ENCODE measurements at regions not wholly inside any gene's neighbourhood (a gene's known extent, or its start where the extent isn't known, plus 50 kb on each side); places are given as distances from the start of the nearest gene placed in this dataset.
A peak's percentile ranks its signal among the peaks of the same experiment; 100 is the strongest.

DNA sequence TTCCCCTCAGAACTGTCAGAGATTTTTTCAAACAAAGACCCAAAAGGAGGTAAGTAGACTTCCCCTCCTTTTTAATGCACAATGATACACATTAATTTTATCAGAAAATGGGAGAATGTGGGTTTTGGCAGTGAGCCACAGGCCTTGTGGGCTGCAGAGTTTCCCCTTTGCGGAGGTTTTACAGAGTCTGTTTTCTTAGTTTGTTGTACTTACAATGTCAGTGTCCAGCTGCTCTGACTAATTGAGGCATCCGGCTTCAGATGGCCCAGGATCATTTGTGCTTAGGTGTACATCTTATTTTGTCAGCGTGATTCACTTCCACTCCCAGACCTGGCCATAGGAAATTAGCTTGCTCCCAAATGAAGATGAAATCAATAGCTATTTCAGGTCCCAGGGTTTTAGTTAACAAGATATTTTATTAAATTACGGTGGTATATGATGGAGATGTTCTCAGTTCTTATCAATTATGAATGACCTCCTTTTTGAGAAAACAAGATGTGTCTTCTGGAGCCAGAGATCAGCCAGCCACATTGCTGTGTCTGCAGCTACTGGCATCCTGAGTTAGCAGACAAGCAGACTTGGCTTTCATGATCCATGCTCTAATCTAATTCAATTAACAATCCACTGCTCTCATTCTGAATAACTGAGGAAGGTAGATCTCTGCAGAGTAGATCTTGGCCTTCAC is 1086.6 kb upstream of the SORCS1 start:
- WGBS (ENCODE audit: insufficient coverage) = 0% methylated on average over 3 of the region's 4 CpGs
- ChIA-PET CTCF (interaction anchor here (0.7 kb wide), 1 partner anchor 21 kb away, joined by 3 read pairs; no protein-coding TSS in a partner anchor), POLR2A (no interaction called here)
- Histone ChIP-seq H3K9me3 (ENCODE audit: control extremely low read depth in 1 of 5, control insufficient read depth in 4 of 5, insufficient read depth in 2 of 5, low read depth in 1 of 5, low read length in 4 of 5) (peaks cover 0 to 23% (median 2%) of the 10 kb centered on the region in 5 experiments), H3K27me3 (replicated peaks in 2 of 5; ENCODE audit: control insufficient read depth in 4 of 5, insufficient read depth in 5 of 5, low read length in 4 of 5) (no peaks in the 10 kb centered on the region), H3K4me1 (ENCODE audit: control extremely low read depth in 1 of 4, control insufficient read depth in 4 of 4, insufficient read depth in 4 of 4, low read length in 3 of 4) (peaks cover 0 to 16% (median 5%) of the 10 kb centered on the region in 4 experiments), H3K27ac (ENCODE audit: insufficient read depth in 1 of 2, low read depth in 1 of 2, low read length in 2 of 2, poor library complexity in 1 of 2, severe bottlenecking in 2 of 2) (no peak overlapping the region), H3K36me3 (ENCODE audit: control insufficient read depth in 4 of 4, insufficient read depth in 4 of 4, low read length in 3 of 4) (no peaks in the 10 kb centered on the region), H3K4me3 (ENCODE audit: control insufficient read depth in 1 of 7, extremely low read depth in 1 of 7, insufficient read depth in 4 of 7, low read depth in 2 of 7, low read length in 6 of 7) (no peak overlapping the region)
- DNase-seq = peak; percentile 53 to 90 (median 76)

DNA sequence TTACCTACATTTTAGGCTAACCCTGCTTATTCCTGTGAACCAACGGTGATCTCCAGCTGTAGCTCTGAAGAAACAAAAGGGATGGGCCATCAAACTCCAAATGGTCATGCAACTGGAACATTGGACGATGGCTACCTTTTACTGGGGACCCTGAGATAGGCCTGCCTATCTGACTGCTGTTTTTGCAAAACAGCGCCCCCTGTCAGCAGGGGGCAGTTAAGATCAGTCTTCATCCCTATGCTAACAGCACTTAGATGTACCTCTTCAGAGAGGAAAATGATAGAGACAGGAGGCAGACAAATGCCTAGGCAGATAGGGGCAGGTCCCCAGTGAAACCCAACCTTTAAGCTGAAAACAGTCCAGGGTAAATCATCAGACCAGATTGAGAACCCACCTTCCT is 1085.4 kb upstream of the SORCS1 start:
- WGBS (ENCODE audit: insufficient coverage) = 94% methylated on average over 2 of the region's 3 CpGs
- peak in 1 of 3 donors; percentile 2 for DNase-seq
- no peak overlapping the region for H3K4me3 ChIP-seq (ENCODE audit: control insufficient read depth in 1 of 7, extremely low read depth in 1 of 7, insufficient read depth in 4 of 7, low read depth in 2 of 7, low read length in 6 of 7)
- H3K9me3 ChIP-seq (ENCODE audit: control extremely low read depth in 1 of 5, control insufficient read depth in 4 of 5, insufficient read depth in 2 of 5, low read depth in 1 of 5, low read length in 4 of 5) = peaks cover under 1 to 30% (median 6%) of the 10 kb centered on the region in 5 experiments
- no peak overlapping the region for H3K27ac ChIP-seq (ENCODE audit: insufficient read depth in 1 of 2, low read depth in 1 of 2, low read length in 2 of 2, poor library complexity in 1 of 2, severe bottlenecking in 2 of 2)
- H3K4me1 ChIP-seq (ENCODE audit: control extremely low read depth in 1 of 4, control insufficient read depth in 4 of 4, insufficient read depth in 4 of 4, low read length in 3 of 4) = peaks cover 0 to 16% (median 5%) of the 10 kb centered on the region in 4 experiments
- no peaks in the 10 kb centered on the region for H3K27me3 ChIP-seq (replicated peaks in 2 of 5; ENCODE audit: control insufficient read depth in 4 of 5, insufficient read depth in 5 of 5, low read length in 4 of 5)
- POLR2A ChIA-PET = no interaction called here
- CTCF ChIA-PET = no interaction called here
- no peaks in the 10 kb centered on the region for H3K36me3 ChIP-seq (ENCODE audit: control insufficient read depth in 4 of 4, insufficient read depth in 4 of 4, low read length in 3 of 4)

DNA sequence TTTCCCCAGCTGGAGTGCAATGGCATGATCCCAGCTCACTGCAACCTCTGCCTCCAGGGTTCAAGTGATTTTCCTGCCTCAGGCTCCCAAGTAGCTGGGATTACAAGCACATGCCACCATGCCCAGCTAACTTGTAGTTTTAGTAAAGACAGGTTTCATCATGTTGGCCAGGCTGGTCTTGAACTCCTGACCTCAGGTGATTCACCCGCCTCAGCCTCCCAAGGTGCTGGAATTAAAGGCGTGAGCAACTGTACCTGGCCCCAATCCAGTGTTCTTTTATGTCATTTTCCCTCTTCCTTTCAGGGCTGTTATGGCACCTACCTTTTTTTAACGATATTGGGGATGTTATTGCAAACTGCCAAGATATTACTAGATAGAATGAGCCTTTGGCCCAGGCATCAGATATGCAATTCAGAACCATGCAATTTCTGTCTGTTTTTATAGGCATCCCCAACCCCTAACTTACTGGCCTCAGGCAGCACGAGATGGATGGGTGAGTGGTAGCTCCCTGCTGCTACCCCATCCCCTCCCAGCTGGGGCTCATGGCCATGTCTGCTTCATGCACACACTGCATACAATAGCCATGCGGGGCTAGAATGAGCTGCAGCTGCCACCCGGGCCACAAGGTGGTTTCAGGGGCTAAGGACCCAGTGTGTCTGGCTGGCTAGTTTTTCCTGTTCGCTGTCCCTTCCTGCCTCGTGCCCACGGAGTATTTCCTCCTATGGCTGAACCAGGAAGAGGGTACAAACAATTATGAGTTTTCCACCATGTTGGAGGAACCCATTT is 1080.1 kb upstream of the SORCS1 start:
- WGBS (ENCODE audit: insufficient coverage) = 83% methylated on average over 6 of the region's 9 CpGs
- ChIA-PET POLR2A (no interaction called here), CTCF (no interaction called here)
- Histone ChIP-seq H3K4me1 (ENCODE audit: control extremely low read depth in 1 of 4, control insufficient read depth in 4 of 4, insufficient read depth in 4 of 4, low read length in 3 of 4) (no peaks in the 10 kb centered on the region), H3K4me3 (ENCODE audit: control insufficient read depth in 1 of 7, extremely low read depth in 1 of 7, insufficient read depth in 4 of 7, low read depth in 2 of 7, low read length in 6 of 7) (no peak overlapping the region), H3K36me3 (ENCODE audit: control insufficient read depth in 4 of 4, insufficient read depth in 4 of 4, low read length in 3 of 4) (no peaks in the 10 kb centered on the region), H3K27me3 (replicated peaks in 2 of 5; ENCODE audit: control insufficient read depth in 4 of 5, insufficient read depth in 5 of 5, low read length in 4 of 5) (no peaks in the 10 kb centered on the region), H3K27ac (ENCODE audit: insufficient read depth in 1 of 2, low read depth in 1 of 2, low read length in 2 of 2, poor library complexity in 1 of 2, severe bottlenecking in 2 of 2) (no peak overlapping the region), H3K9me3 (ENCODE audit: control extremely low read depth in 1 of 5, control insufficient read depth in 4 of 5, insufficient read depth in 2 of 5, low read depth in 1 of 5, low read length in 4 of 5) (peaks cover 2 to 48% (median 13%) of the 10 kb centered on the region in 5 experiments)
- no peak for DNase-seq

DNA sequence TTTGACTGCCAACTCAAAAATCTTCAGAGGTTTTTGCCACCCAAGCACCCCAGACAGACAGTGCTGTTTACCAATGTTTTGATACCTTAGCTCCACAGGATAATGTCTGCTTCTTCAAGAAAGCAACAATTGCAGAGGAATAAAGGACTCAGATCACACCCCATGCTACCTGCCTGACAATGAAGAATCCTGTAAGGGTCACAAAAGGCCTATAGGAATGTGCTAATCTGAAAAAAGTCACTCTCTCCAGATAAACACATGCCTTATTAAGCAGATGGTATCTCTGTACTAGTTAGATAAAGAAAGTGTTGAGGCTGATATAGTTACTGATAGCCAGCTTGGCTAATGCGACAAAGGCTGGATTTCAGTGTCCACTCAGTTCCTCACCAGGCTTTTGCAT is 1076.7 kb upstream of the SORCS1 start:
- Histone ChIP-seq H3K27ac (ENCODE audit: insufficient read depth in 1 of 2, low read depth in 1 of 2, low read length in 2 of 2, poor library complexity in 1 of 2, severe bottlenecking in 2 of 2) (no peak overlapping the region), H3K9me3 (ENCODE audit: control extremely low read depth in 1 of 5, control insufficient read depth in 4 of 5, insufficient read depth in 2 of 5, low read depth in 1 of 5, low read length in 4 of 5) (peaks cover 0 to 26% (median 10%) of the 10 kb centered on the region in 5 experiments), H3K4me1 (ENCODE audit: control extremely low read depth in 1 of 4, control insufficient read depth in 4 of 4, insufficient read depth in 4 of 4, low read length in 3 of 4) (no peaks in the 10 kb centered on the region), H3K36me3 (ENCODE audit: control insufficient read depth in 4 of 4, insufficient read depth in 4 of 4, low read length in 3 of 4) (no peaks in the 10 kb centered on the region), H3K4me3 (ENCODE audit: control insufficient read depth in 1 of 7, extremely low read depth in 1 of 7, insufficient read depth in 4 of 7, low read depth in 2 of 7, low read length in 6 of 7) (no peak overlapping the region), H3K27me3 (replicated peaks in 2 of 5; ENCODE audit: control insufficient read depth in 4 of 5, insufficient read depth in 5 of 5, low read length in 4 of 5) (no peaks in the 10 kb centered on the region)
- no peak for DNase-seq
- no CpG with 5 or more reads among the region's 1 CpG for WGBS (ENCODE audit: insufficient coverage)
- ChIA-PET CTCF (interaction anchor here (0.6 to 0.7 kb wide), 2 partner anchors 38 to 391 kb away, joined by 3 to 4 read pairs; no protein-coding TSS in a partner anchor), POLR2A (no interaction called here)

DNA sequence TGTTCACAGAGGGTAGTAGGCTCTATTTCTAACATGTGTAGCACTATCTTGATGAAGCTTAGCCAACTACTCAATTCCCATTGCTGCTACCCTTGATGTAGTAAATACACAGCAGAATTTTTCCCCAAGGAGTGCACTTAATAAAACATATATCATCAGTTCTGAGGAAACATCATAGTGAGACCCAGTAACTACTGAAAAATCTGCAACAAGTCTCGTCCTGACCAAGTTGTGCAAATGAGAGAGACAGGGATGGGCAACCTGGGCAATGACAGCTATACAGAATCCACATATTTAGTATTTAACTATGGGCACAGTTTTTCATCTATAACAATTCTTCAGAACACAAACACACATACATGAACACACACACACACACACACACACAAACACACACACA is 1073.8 kb upstream of the SORCS1 start:
- H3K9me3 ChIP-seq (ENCODE audit: control extremely low read depth in 1 of 5, control insufficient read depth in 4 of 5, insufficient read depth in 2 of 5, low read depth in 1 of 5, low read length in 4 of 5) = peaks cover 0 to 3% (median 0%) of the 10 kb centered on the region in 5 experiments
- CTCF ChIA-PET = no interaction called here
- 88% methylated on average over 1 of the region's 1 CpG for WGBS (ENCODE audit: insufficient coverage)
- H3K4me3 ChIP-seq (ENCODE audit: control insufficient read depth in 1 of 7, extremely low read depth in 1 of 7, insufficient read depth in 4 of 7, low read depth in 2 of 7, low read length in 6 of 7) = no peak overlapping the region
- DNase-seq = no peak
- no peaks in the 10 kb centered on the region for H3K4me1 ChIP-seq (ENCODE audit: control extremely low read depth in 1 of 4, control insufficient read depth in 4 of 4, insufficient read depth in 4 of 4, low read length in 3 of 4)
- no peaks in the 10 kb centered on the region for H3K27me3 ChIP-seq (replicated peaks in 2 of 5; ENCODE audit: control insufficient read depth in 4 of 5, insufficient read depth in 5 of 5, low read length in 4 of 5)
- H3K36me3 ChIP-seq (ENCODE audit: control insufficient read depth in 4 of 4, insufficient read depth in 4 of 4, low read length in 3 of 4) = no peaks in the 10 kb centered on the region
- no peak overlapping the region for H3K27ac ChIP-seq (ENCODE audit: insufficient read depth in 1 of 2, low read depth in 1 of 2, low read length in 2 of 2, poor library complexity in 1 of 2, severe bottlenecking in 2 of 2)
- POLR2A ChIA-PET = no interaction called here

DNA sequence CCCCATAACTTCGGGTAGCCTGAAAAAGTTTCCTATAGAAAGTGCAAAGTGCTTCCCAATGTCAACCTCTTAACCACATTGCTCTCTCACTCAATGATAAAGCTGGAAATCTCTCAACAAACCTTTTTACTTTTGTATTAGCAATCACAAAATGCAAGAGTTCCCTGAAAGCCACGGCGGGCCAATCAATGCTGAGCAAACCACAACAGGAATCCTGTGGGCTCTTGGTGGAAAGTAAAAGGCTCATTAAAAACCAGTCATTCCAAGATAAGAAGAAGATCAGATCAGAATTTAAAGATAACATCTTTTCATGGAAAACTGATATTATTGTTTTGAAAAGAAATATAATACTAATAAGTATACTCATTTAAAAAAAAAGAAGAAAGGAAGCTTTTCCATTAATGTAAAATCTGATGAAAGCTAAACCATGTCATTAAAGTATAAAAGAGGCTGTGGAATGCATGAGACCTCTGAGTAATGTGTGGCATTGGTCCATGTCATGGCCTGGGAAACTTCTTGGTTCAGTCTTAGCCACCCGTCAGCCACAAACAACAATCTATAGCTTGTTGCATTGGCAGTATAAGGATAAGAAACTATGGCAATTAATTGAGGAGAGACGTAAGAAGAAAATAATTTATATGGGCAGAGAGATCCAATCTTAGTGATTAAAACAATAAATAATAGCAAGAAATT is 1066.1 kb upstream of the SORCS1 start:
- Histone ChIP-seq H3K36me3 (ENCODE audit: control insufficient read depth in 4 of 4, insufficient read depth in 4 of 4, low read length in 3 of 4) (no peaks in the 10 kb centered on the region), H3K27me3 (replicated peaks in 2 of 5; ENCODE audit: control insufficient read depth in 4 of 5, insufficient read depth in 5 of 5, low read length in 4 of 5) (no peaks in the 10 kb centered on the region), H3K27ac (ENCODE audit: insufficient read depth in 1 of 2, low read depth in 1 of 2, low read length in 2 of 2, poor library complexity in 1 of 2, severe bottlenecking in 2 of 2) (no peak overlapping the region), H3K4me3 (ENCODE audit: control insufficient read depth in 1 of 7, extremely low read depth in 1 of 7, insufficient read depth in 4 of 7, low read depth in 2 of 7, low read length in 6 of 7) (no peak overlapping the region), H3K4me1 (ENCODE audit: control extremely low read depth in 1 of 4, control insufficient read depth in 4 of 4, insufficient read depth in 4 of 4, low read length in 3 of 4) (no peaks in the 10 kb centered on the region), H3K9me3 (ENCODE audit: control extremely low read depth in 1 of 5, control insufficient read depth in 4 of 5, insufficient read depth in 2 of 5, low read depth in 1 of 5, low read length in 4 of 5) (no peaks in the 10 kb centered on the region)
- DNase-seq = no peak
- ChIA-PET CTCF (interaction anchor here (0.7 to 1.2 kb wide), 2 partner anchors 20 to 41 kb away, joined by 3 read pairs; no protein-coding TSS in a partner anchor), POLR2A (no interaction called here)
- 60% methylated on average over 3 of the region's 5 CpGs for WGBS (ENCODE audit: insufficient coverage)

DNA sequence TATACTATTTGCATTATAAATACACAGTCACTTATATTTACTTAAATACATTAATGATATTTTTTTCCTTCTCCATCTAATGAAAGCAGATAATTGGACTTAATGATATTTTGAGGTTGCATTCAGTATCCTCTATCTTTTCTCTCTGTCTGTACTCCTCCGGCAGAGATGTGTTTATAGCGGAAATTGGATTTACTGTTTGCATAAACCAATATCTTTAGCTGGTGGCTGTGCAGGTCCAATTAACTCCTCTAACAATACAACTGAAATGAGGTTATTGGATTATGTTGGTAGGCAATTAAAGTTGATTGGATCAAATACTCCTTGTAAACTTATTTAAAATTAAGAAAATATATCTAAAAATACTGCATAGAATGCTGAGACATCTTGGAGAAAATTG is 1044.2 kb upstream of the SORCS1 start:
- CTCF ChIA-PET = no interaction called here
- no peak for DNase-seq
- POLR2A ChIA-PET = no interaction called here
- Histone ChIP-seq H3K9me3 (ENCODE audit: control extremely low read depth in 1 of 5, control insufficient read depth in 4 of 5, insufficient read depth in 2 of 5, low read depth in 1 of 5, low read length in 4 of 5) (peaks cover 0 to 2% (median 0%) of the 10 kb centered on the region in 5 experiments), H3K4me1 (ENCODE audit: control extremely low read depth in 1 of 4, control insufficient read depth in 4 of 4, insufficient read depth in 4 of 4, low read length in 3 of 4) (no peaks in the 10 kb centered on the region), H3K27ac (ENCODE audit: insufficient read depth in 1 of 2, low read depth in 1 of 2, low read length in 2 of 2, poor library complexity in 1 of 2, severe bottlenecking in 2 of 2) (no peak overlapping the region), H3K27me3 (replicated peaks in 2 of 5; ENCODE audit: control insufficient read depth in 4 of 5, insufficient read depth in 5 of 5, low read length in 4 of 5) (no peaks in the 10 kb centered on the region), H3K4me3 (ENCODE audit: control insufficient read depth in 1 of 7, extremely low read depth in 1 of 7, insufficient read depth in 4 of 7, low read depth in 2 of 7, low read length in 6 of 7) (no peak overlapping the region), H3K36me3 (ENCODE audit: control insufficient read depth in 4 of 4, insufficient read depth in 4 of 4, low read length in 3 of 4) (no peaks in the 10 kb centered on the region)
- no CpG with 5 or more reads among the region's 2 CpGs for WGBS (ENCODE audit: insufficient coverage)

All from common myeloid progenitor, CD34-positive (primary cell).